HCT116 (cell line): ENCODE measurements at regions not wholly inside any gene's neighbourhood (a gene's known extent, or its start where the extent isn't known, plus 50 kb on each side); places are given as distances from the start of the nearest gene placed in this dataset.

Source experiments
- ATAC-seq: fragments of 200-7000 bp; cut with Tn5 transposase; 2 replicates; pipeline ENCODE4 v1.9.1; 2020; ENCODE audit warnings: mild to moderate bottlenecking, moderate library complexity
- BruUV-seq: library from RNA; stranded (reverse); fragments of 400-500 nt; replicated peaks from 2 replicates; lab custom pipeline; 2021; lab: Mats Ljungman, UMichigan
- CTCF ChIA-PET: fragments of 300-600 bp; sonication (Branson Sonifier 250); formaldehyde crosslinking; loops from one replicate; lab custom pipeline; 2021; ENCODE audit warnings: antibody characterized with exemption; lab: Charles Lee
- POLR2A ChIA-PET: fragments of 300-600, 350-600 bp; sonication (Branson Sonifier 250); formaldehyde crosslinking; loops from one replicate; lab custom pipeline; 2021; ENCODE audit warnings: antibody characterized with exemption; lab: Charles Lee
- RAD21 ChIA-PET, 2 experiments: fragments of 300-600 bp; sonication (Branson Sonifier 250); formaldehyde crosslinking; loops; one replicate each; lab custom pipeline; 2023; ENCODE audit warnings: low total read pairs in 2 of 2; ENCODE audit not compliant: uncharacterized antibody in 2 of 2, unreplicated experiment in 2 of 2, low non-redundant PET in 1 of 2; lab: Charles Lee
- DNase-seq: peaks from one replicate; pipeline ENCODE4 v3.0.0-alpha.2; 2010; ENCODE audit warnings: low read depth, low spot score
- H2AFZ ChIP-seq: fragments of 200-600 bp; shearing (Covaris generic), sonication (generic); 2 replicates; pipeline ENCODE4 v1.6.1; 2017; ENCODE audit warnings: low read depth, mixed run types, mixed read lengths, antibody characterized with exemption, low read length; ENCODE audit not compliant: poor library complexity, severe bottlenecking
- H3K27ac ChIP-seq: 2 replicates; pipeline ENCODE4 v1.5.1; 2012; ENCODE audit warnings: low read depth, low read length
- H3K27me3 ChIP-seq: fragments of 200-600 bp; sonication (generic); 2 replicates; pipeline ENCODE4 v1.6.1; 2016; ENCODE audit warnings: mixed run types, low read length, mixed read lengths; ENCODE audit not compliant: insufficient read depth
- H3K36me3 ChIP-seq, 2 experiments: fragments of 200-500 bp in 1 of 2; fragments of 200-600 bp in 1 of 2; sonication (Bioruptor generic) in 1 of 2; sonication (generic) in 1 of 2; 2 replicates each; pipeline versions ENCODE4 v1.5.1 to v1.6.1; 2014 to 2016; ENCODE audit warnings: low read length in 2 of 2, inconsistent platforms in 1 of 2, mixed read lengths in 1 of 2, mixed run types in 1 of 2; ENCODE audit not compliant: insufficient read depth in 2 of 2, control insufficient read depth in 1 of 2
- H3K4me1 ChIP-seq, 2 experiments: fragments of 200-600 bp in 1 of 2; sonication (generic) in 1 of 2; 2 replicates each; pipeline versions ENCODE4 v1.5.1 to v1.6.1; 2012 to 2017; ENCODE audit warnings: low read length in 2 of 2, inconsistent platforms in 1 of 2, mild to moderate bottlenecking in 1 of 2, mixed read lengths in 1 of 2, mixed run types in 1 of 2, moderate library complexity in 1 of 2; ENCODE audit not compliant: insufficient read depth in 2 of 2, control insufficient read depth in 1 of 2
- H3K4me2 ChIP-seq: fragments of 200-600 bp; sonication (generic); 2 replicates; pipeline ENCODE4 v1.6.1; 2017; ENCODE audit warnings: mixed run types, low read length, mixed read lengths
- H3K4me3 ChIP-seq, 2 experiments: fragments of 200-600 bp in 1 of 2; sonication (generic) in 1 of 2; replicated peaks in 1 of 2; 2 replicates each; pipeline ENCODE4 v1.5.1; 2011 to 2016; ENCODE audit warnings: low read length in 2 of 2, control low read depth in 1 of 2, low read depth in 1 of 2, mild to moderate bottlenecking in 1 of 2, mixed read lengths in 1 of 2, mixed run types in 1 of 2
- H3K79me2 ChIP-seq: fragments of 200-600 bp; sonication (generic); 2 replicates; pipeline ENCODE4 v1.6.1; 2017; ENCODE audit warnings: mild to moderate bottlenecking, mixed run types, low read length, moderate library complexity, mixed read lengths; ENCODE audit not compliant: insufficient read depth
- H3K9ac ChIP-seq: fragments of 200-600 bp; sonication (generic); 2 replicates; pipeline ENCODE4 v1.6.1; 2016; ENCODE audit warnings: low read length, mixed read lengths
- H3K9me2 ChIP-seq: fragments of 200-600 bp; sonication (generic), shearing (Covaris generic); 2 replicates; pipeline ENCODE4 v1.6.1; 2017; ENCODE audit warnings: mixed run types, mild to moderate bottlenecking, moderate library complexity; ENCODE audit not compliant: insufficient read depth
- H3K9me3 ChIP-seq, 2 experiments: fragments of 200-500 bp in 1 of 2; fragments of 200-600 bp in 1 of 2; sonication (Bioruptor generic) in 1 of 2; sonication (generic) in 1 of 2; 2 replicates each; pipeline ENCODE4 v1.6.1; 2014 to 2017; ENCODE audit warnings: low read length in 2 of 2, mixed read lengths in 2 of 2, inconsistent platforms in 1 of 2, low read depth in 1 of 2, mild to moderate bottlenecking in 1 of 2, mixed run types in 1 of 2, moderate library complexity in 1 of 2; ENCODE audit not compliant: control insufficient read depth in 1 of 2, insufficient read depth in 1 of 2
- H4K20me1 ChIP-seq: fragments of 200-600 bp; sonication (generic), shearing (Covaris generic); 2 replicates; pipeline ENCODE4 v1.6.1; 2017; ENCODE audit warnings: mixed run types, mild to moderate bottlenecking, moderate library complexity; ENCODE audit not compliant: insufficient read depth
- ATF3 ChIP-seq: IDR thresholded peaks from 2 replicates; pipeline ENCODE4 v1.6.1; 2012
- CEBPB ChIP-seq: IDR thresholded peaks from 2 replicates; pipeline ENCODE4 v1.6.1; 2012; ENCODE audit warnings: low read depth
- EGR1 ChIP-seq: IDR thresholded peaks from 2 replicates; pipeline ENCODE4 v1.6.1; 2012; ENCODE audit warnings: low read depth
- EZH2phosphoT487 ChIP-seq: fragments of 200-600 bp; IDR thresholded peaks from 2 replicates; pipeline ENCODE4 v1.6.1; 2018; ENCODE audit warnings: antibody characterized with exemption, borderline replicate concordance
- FOSL1 ChIP-seq: IDR thresholded peaks from 2 replicates; pipeline ENCODE4 v1.6.1; 2012; ENCODE audit warnings: low read depth
- JUND ChIP-seq: IDR thresholded peaks from 2 replicates; pipeline ENCODE4 v1.6.1; 2012
- MAX ChIP-seq: IDR thresholded peaks from 2 replicates; pipeline ENCODE4 v1.6.1; 2012
- POLR2A ChIP-seq: IDR thresholded peaks from 2 replicates; pipeline ENCODE4 v1.7.0; 2011; ENCODE audit warnings: borderline replicate concordance; ENCODE audit not compliant: insufficient read depth, insufficient read length; ENCODE audit errors: extremely low read depth
- RAD21 ChIP-seq: IDR thresholded peaks from 2 replicates; pipeline ENCODE4 v1.6.1; 2012; ENCODE audit warnings: low read depth, mild to moderate bottlenecking
- SRF ChIP-seq: IDR thresholded peaks from 2 replicates; pipeline ENCODE4 v1.6.1; 2012; ENCODE audit warnings: low read depth
- TCF7L2 ChIP-seq: IDR thresholded peaks from 2 replicates; pipeline ENCODE4 v1.7.0; 2011; ENCODE audit warnings: borderline replicate concordance, inconsistent platforms; ENCODE audit not compliant: insufficient read depth, insufficient read length; ENCODE audit errors: extremely low read depth
- YY1 ChIP-seq: IDR thresholded peaks from 2 replicates; pipeline ENCODE4 v1.6.1; 2011; ENCODE audit warnings: low read length, low read depth, moderate library complexity, mild to moderate bottlenecking; ENCODE audit not compliant: insufficient replicate concordance; ENCODE audit errors: extremely low read depth
- ZFX ChIP-seq: fragments of 450-650 bp; IDR thresholded peaks from 2 replicates; pipeline ENCODE4 v1.6.1; 2017
- ZNF274 ChIP-seq: fragments of 200-500 bp; sonication (Bioruptor generic); IDR thresholded peaks from 2 replicates; pipeline ENCODE4 v1.6.1; 2014; ENCODE audit warnings: mild to moderate bottlenecking, low read depth, low read length, inconsistent platforms
- intact Hi-C: fragments of 100-400 bp; cut with micrococcal nuclease; formaldehyde crosslinking; loops from 2 replicates; pipeline ENCODE4 v1.10.0; 2022
- TF ChIP-seq, protein P1 (sequence below), 3 experiments: fragments of 200-600 bp in 1 of 3; sonication (generic) in 1 of 3; IDR thresholded peaks in 2 of 3; conservative IDR thresholded peaks in 1 of 3; 2 replicates each; pipeline ENCODE4 v1.5.1; 2012 to 2017; ENCODE audit warnings: low read depth in 2 of 3, low read length in 2 of 3, antibody characterized with exemption in 1 of 3, borderline replicate concordance in 1 of 3, control low read depth in 1 of 3, mild to moderate bottlenecking in 1 of 3, mixed read lengths in 1 of 3, mixed run types in 1 of 3, moderate library complexity in 1 of 3; ENCODE audit not compliant: insufficient read depth in 1 of 3
- TF ChIP-seq, protein P2 (sequence below): IDR thresholded peaks from 2 replicates; pipeline ENCODE4 v1.6.1; 2011; ENCODE audit warnings: mild to moderate bottlenecking, low read length, moderate library complexity; ENCODE audit not compliant: insufficient replicate concordance; ENCODE audit errors: extremely low read depth

DNA sequence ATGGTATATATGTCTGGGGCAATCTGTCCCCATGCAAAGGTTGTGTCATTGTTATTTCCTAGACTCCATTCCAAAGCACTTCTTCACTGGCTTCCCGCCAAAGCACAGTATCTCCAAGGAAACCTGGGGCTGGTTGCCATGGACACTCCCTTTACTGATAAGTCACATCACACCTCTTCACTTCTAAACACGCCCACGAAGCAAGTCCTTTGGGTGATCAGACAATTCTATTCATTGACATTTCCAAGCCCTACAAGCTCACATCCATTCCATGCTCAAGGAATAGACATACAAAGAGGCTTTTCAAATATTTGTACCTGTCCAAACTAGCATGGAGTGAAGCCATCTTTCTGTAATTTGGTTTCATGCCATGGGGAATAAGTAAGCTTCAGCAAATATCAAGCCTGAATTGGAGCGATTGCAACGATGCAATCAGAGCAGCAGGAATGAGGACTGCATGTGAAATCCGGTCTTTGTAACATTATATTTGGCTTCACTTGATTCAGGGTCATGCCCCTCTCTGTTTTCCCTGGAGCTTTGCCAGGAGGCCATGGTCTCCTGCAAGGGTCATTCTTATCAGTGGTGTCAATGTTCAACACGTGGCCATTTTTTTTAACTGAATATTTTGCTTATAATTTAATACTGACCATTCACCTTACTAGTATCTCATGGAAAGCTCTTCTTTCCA, 201.6 kb upstream of the TMC3 start:
- Histone ChIP-seq H3K9ac (no peak overlapping the region), H3K4me3 (no peak overlapping the region), H3K36me3 (no peaks in the 10 kb centered on the region), H3K9me3 (no peaks in the 10 kb centered on the region), H3K27me3 (peaks cover 6% of the 10 kb centered on the region; the same call in 1 of the 2 replicates), H3K4me1 (no peaks in the 10 kb centered on the region), H4K20me1 (no peaks in the 10 kb centered on the region), H3K4me2 (no peak overlapping the region), H3K9me2 (no peaks in the 10 kb centered on the region), H3K79me2 (no peaks in the 10 kb centered on the region), H3K27ac (no peak overlapping the region), H2AFZ (no peak overlapping the region)
- ChIA-PET CTCF (no interaction called here), RAD21 (no interaction called here), POLR2A (no interaction called here)
- DNase-seq: no peak
- intact Hi-C loops: no loop called here
- BruUV-seq: no TSS peak
- no peak for ATAC-seq
- TF ChIP-seq, protein P1, sequence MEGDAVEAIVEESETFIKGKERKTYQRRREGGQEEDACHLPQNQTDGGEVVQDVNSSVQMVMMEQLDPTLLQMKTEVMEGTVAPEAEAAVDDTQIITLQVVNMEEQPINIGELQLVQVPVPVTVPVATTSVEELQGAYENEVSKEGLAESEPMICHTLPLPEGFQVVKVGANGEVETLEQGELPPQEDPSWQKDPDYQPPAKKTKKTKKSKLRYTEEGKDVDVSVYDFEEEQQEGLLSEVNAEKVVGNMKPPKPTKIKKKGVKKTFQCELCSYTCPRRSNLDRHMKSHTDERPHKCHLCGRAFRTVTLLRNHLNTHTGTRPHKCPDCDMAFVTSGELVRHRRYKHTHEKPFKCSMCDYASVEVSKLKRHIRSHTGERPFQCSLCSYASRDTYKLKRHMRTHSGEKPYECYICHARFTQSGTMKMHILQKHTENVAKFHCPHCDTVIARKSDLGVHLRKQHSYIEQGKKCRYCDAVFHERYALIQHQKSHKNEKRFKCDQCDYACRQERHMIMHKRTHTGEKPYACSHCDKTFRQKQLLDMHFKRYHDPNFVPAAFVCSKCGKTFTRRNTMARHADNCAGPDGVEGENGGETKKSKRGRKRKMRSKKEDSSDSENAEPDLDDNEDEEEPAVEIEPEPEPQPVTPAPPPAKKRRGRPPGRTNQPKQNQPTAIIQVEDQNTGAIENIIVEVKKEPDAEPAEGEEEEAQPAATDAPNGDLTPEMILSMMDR (IDR thresholded peaks at IDR 0.05 in 2 of 3, conservative IDR thresholded peaks at IDR 0.05 in 1 of 3; ENCODE audit: borderline replicate concordance in 1 of 3, insufficient read depth in 1 of 3, low read depth in 2 of 3, low read length in 2 of 3): no peak
- TF ChIP-seq MAX (no peak), EGR1 (no peak), CEBPB (no peak), ATF3 (no peak), SRF (no peak), JUND (no peak), ZNF274 (no peak), EZH2phosphoT487 (no peak), POLR2A (no peak), YY1 (no peak), TCF7L2 (no peak), ZFX (no peak), FOSL1 (no peak), RAD21 (no peak)
- TF ChIP-seq, protein P2, sequence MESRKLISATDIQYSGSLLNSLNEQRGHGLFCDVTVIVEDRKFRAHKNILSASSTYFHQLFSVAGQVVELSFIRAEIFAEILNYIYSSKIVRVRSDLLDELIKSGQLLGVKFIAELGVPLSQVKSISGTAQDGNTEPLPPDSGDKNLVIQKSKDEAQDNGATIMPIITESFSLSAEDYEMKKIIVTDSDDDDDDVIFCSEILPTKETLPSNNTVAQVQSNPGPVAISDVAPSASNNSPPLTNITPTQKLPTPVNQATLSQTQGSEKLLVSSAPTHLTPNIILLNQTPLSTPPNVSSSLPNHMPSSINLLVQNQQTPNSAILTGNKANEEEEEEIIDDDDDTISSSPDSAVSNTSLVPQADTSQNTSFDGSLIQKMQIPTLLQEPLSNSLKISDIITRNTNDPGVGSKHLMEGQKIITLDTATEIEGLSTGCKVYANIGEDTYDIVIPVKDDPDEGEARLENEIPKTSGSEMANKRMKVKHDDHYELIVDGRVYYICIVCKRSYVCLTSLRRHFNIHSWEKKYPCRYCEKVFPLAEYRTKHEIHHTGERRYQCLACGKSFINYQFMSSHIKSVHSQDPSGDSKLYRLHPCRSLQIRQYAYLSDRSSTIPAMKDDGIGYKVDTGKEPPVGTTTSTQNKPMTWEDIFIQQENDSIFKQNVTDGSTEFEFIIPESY: no peak
